Adrenal gland (tissue), 5 donors: ENCODE measurements at regions not wholly inside any gene's neighbourhood (a gene's known extent, or its start where the extent isn't known, plus 50 kb on each side); places are given as distances from the start of the nearest gene placed in this dataset.

Experiments used
- POLR2A ChIP-seq, 2 donors: fragments of 450-650 bp; IDR thresholded peaks; one replicate each; pipeline ENCODE4 v1.6.1; 2017; ENCODE audit warnings: antibody characterized with exemption in 2 of 2, mild to moderate bottlenecking in 2 of 2, moderate library complexity in 1 of 2
- TF ChIP-seq, protein P1 (sequence below), 6 experiments: fragments of 450-650 bp in 4 of 6; fragments of 200-600 bp in 2 of 6; sonication (generic) in 1 of 6; IDR thresholded peaks; 1 replicate in 5 of 6; 2 replicates in 1 of 6; pipeline versions ENCODE4 v1.5.1 to v1.8.0; 2016 to 2021; ENCODE audit warnings: antibody characterized with exemption in 6 of 6, mild to moderate bottlenecking in 2 of 6, moderate library complexity in 1 of 6
- donor health status: DM: no; HTN: no; CAD: no.

DNA sequence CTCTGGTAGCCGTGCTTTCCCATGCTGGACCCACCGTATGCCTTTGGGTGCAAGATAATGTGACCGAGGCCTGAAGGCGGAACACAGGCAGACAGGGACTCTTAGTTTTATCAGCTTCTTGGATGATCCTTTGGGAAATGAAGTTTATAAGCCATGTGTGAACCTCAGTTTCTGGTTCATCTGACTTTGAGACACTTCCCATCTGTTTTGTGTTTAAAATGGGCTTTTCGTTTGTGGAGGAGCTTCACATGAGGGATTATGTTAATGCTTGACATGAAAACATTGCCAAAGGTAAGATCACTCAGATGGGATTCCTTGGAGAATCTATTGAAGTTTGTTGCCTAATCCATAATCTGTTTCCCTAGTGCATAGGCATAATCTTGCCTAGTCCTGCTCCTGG is 249.8 kb upstream of the LYZL1 start:
- TF ChIP-seq, protein P1, sequence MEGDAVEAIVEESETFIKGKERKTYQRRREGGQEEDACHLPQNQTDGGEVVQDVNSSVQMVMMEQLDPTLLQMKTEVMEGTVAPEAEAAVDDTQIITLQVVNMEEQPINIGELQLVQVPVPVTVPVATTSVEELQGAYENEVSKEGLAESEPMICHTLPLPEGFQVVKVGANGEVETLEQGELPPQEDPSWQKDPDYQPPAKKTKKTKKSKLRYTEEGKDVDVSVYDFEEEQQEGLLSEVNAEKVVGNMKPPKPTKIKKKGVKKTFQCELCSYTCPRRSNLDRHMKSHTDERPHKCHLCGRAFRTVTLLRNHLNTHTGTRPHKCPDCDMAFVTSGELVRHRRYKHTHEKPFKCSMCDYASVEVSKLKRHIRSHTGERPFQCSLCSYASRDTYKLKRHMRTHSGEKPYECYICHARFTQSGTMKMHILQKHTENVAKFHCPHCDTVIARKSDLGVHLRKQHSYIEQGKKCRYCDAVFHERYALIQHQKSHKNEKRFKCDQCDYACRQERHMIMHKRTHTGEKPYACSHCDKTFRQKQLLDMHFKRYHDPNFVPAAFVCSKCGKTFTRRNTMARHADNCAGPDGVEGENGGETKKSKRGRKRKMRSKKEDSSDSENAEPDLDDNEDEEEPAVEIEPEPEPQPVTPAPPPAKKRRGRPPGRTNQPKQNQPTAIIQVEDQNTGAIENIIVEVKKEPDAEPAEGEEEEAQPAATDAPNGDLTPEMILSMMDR (IDR thresholded peaks at IDR 0.05) = no peak
- TF ChIP-seq POLR2A (IDR thresholded peaks at IDR 0.05) = no peak
